NCI-H2196 (cell line): ENCODE measurements at regions not wholly inside any gene's neighbourhood (a gene's known extent, or its start where the extent isn't known, plus 50 kb on each side); places are given as distances from the start of the nearest gene placed in this dataset.

Experiments used
- DNase-seq: peaks from one replicate; lab custom pipeline; 2025; ENCODE audit not compliant: unreplicated experiment; lab: John Stamatoyannopoulos, UW

GRCh38 chr18:47490882-47491281 is 239.4 kb upstream of the SKOR2 start:
- no peak for DNase-seq

GRCh38 chr18:47485221-47485797 is 233.8 kb upstream of the SKOR2 start:
- no peak for DNase-seq

GRCh38 chr18:47484068-47484467 is 232.6 kb upstream of the SKOR2 start:
- DNase-seq = no peak

DNA sequence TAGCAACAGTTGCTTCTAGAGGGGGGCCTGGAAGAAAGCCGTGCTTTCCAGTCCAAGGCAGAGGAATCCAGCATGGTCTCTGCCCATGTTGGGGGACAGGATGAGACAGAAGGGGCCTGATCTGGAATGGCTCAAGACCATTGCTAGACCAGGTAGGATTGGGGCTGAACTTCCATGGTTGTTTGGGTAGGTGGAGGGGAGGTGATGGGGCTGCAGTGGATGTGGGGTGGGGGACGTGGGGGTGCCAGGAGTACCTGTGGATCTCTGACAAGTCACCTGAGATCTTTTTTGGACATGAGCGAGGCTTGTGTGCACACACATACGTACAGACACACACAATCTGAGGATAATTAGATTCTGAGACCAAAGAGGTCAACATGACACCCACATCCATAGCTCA is 228.7 kb upstream of the SKOR2 start:
- DNase-seq = no peak

DNA sequence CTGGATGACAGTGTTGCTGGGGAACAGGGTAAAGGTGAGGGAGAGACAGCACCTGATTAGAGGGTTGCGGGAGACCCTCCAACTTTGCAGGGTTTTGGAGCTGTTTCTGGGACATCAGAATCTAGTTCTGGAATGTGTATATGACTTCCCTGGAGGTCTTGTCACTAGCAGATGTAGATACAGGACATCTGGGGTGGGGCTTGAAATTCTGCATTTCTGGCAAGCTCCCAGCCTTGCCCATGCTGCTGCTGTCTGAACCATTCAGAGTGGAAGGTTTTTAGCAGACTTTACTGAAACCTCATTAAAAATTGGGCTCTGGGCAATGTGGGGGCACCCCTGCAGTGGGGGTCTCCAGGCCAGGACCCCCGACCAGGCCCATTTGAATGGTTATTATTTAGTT is 220.3 kb upstream of the SKOR2 start:
- DNase-seq = no peak

- no peak for DNase-seq
These were observed 219.5 kb upstream of the SKOR2 start for GRCh38 chr18:47470941-47471340.

DNA sequence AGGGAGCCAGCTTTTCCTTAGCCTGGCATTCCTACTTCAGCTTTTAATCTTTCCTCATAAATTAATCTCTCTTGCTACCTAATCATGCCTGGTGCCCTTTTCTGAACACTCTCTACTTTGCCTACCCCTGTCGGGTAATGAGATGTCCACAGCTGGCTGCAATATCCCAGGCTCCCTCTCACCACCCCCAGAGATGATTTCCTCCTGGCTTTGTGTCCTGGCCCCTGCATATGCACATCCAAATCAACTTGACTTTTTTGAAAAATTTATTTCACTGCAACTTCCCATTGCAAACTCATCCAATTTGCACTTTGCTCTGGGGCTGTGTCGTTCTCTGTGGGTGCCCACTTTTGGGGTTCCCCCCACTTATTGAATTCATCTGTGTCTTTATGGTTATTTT is 218.1 kb upstream of the SKOR2 start:
- DNase-seq = no peak

DNA sequence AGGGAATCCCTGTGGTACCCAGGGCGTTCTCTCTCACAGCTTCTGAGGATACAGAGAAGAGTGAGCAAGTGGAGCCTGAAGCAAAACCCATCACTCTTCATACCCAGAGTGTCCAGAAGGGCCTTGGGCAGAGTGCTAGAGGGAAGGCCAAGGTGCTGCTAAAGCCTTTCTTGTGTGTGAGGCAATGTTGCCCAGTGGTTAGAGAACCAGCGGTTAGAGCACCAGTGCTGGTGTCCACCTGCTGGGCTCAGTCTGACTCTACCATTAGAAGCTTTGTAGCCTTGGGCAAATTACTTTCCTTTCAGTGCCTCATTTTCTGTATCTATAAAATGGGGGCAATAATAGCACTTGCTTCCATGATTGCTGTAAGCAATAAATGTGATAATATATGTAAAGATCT is 210.5 kb upstream of the SKOR2 start:
- no peak for DNase-seq

- DNase-seq = no peak
These were observed 210.0 kb upstream of the SKOR2 start for GRCh38 chr18:47461406-47461948.

- no peak for DNase-seq
These were observed 207.0 kb upstream of the SKOR2 start for GRCh38 chr18:47458483-47458882.

- no peak for DNase-seq
These were observed 206.2 kb upstream of the SKOR2 start for GRCh38 chr18:47457614-47458013.

- DNase-seq = no peak
These were observed 201.6 kb upstream of the SKOR2 start for GRCh38 chr18:47453038-47453437.

GRCh38 chr18:47448956-47449355 is 197.5 kb upstream of the SKOR2 start:
- no peak for DNase-seq

DNA sequence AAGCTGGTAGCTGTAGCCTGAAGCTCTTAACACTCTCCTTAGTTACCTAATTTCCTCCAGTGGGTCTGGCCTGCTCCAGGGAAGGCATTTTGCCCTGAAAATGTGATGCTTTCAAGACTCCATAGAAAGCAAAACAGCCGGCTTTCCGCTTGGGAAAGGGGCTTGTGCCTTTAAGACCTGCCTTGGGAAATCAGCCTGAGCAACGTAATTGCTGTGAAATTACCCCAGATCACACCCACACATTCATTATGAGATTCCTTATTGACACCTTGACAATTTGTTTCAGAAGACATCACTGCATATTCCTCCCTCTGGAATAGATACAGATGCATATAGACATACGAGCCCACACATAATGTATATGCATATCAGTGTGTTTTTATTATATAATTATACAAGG is 190.5 kb upstream of the SKOR2 start:
- DNase-seq = no peak

GRCh38 chr18:47438001-47438400 is 186.5 kb upstream of the SKOR2 start:
- no peak for DNase-seq

GRCh38 chr18:47436871-47437270 is 185.4 kb upstream of the SKOR2 start:
- no peak for DNase-seq

DNA sequence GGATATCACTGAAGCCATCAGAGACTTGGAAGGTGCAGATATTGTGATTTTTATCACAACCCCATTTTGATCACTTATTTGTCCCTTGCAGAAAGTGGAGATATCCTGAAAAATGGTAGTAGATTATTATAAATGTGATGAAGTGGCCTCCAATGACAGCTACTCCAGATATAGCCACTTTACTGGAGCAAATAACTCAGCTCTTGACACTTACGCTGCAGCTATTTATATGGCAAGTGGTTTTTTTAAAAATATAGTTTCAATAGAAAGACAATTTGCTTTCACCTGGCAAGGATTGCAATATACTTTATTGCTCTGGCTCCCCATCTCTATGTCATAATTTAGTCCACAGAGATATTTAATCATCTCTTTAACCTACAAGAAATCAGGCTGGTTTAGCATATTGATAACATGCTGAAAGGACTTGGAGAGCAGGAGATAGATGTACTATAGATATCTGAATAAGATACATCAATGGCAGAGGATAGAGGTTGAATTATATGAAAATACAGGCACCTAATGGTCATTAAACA is 182.8 kb upstream of the SKOR2 start:
- no peak for DNase-seq

DNA sequence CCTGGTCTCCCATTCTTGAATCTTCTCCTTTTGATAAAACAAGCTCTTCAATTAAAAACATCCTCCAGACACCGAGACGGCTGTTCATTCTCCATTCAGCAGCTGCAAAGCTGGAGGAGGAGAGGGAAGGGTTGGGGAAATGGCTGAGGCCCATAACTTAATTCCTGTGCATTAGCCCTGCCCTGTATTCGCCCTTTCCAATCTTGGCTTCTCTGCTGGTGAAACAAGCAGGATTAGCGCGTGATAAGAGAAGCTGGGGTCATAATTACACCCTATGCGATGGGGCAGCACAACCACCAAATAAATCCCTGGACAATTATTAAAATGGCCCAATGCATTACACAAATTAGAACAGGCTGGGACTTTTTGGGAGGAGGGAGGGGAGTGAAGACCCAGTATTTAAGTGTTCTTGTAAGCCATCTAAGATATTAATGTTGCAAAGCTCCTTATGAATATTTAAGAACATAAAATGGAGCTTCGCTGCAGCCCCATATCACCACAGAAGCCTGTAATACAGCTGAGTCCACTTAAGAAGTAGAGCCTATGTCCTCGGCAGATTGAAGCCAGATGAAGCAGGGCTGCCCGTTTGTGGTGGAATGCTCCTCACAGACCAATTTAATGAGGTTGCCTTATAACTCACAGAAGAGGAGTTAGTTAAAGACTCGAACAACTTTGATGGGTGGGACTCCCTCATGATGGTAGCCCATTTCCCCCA is 176.6 kb upstream of the SKOR2 start:
- DNase-seq = no peak

DNA sequence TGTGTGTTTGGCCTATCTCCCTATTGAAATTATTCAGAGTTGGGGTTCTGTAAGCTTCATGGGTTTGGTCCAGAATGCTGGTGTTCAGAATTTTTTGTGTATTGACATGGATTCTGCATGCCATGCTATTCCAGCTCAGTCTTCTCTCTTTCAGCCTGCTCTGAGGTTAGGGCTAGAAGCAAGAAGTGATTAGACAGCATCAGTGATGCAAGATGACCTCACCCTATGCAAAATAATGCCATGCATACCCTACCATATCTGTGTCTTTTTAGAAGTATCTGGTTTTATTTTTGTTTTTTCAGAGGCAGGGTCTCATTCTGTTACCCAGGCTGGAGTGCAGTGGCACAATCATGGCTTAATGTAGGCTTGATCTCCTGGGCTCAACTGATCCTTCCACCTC is 175.6 kb upstream of the SKOR2 start:
- no peak for DNase-seq

- no peak for DNase-seq
These were observed 173.9 kb upstream of the SKOR2 start for GRCh38 chr18:47425365-47425764.

- DNase-seq = no peak
These were observed 171.1 kb upstream of the SKOR2 start for GRCh38 chr18:47422524-47422923.

DNA sequence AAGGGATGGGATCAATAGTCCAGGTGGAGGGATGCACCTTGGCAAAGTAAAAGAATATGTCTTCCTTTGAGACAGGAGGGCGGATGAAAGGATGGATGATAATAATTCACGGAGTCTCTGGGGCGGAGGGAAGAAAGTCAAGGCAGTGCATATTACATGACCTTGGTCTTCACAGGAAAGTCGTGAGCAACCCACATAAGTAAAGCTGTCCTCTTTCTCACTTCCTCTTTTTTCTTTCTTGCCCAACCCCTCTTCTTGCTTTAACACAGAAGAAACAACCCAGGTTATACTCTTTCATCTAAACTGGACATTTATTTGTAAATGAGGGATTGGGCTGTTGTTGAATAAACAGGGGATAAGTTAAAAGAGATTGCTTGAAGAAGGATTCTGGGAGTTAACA is 168.7 kb upstream of the SKOR2 start:
- DNase-seq = no peak

DNA sequence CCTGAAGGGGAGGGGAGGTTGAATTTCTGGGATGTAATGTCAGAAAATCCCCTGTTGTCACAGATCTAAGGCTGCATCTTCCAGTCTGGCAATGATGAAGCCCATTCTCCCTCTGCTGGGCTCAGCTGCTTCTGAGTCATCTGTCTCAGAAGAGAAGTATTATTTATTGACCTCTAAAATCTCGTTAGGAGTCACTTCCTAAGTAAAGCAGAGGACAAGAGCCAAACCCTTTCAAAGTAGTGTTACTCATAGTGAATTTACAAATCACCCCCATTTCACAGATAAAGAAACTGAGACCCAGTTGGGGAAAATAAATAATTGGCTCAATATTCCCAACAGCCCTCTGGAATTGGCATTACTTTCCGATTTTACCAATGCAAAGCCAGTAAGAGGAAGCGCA is 167.3 kb upstream of the SKOR2 start:
- no peak for DNase-seq
